Heart left ventricle (tissue), 13 donors: ENCODE measurements at regions not wholly inside any gene's neighbourhood (a gene's known extent, or its start where the extent isn't known, plus 50 kb on each side); places are given as distances from the start of the nearest gene placed in this dataset.

Experiments used
- CTCF ChIP-seq, 12 donors: fragments of 200-600 bp; sonication (generic) in 4 of 12; IDR thresholded peaks; one replicate each; pipeline versions ENCODE4 v1.5.0 to v1.8.0; 2018 to 2022; ENCODE audit warnings: antibody characterized with exemption in 12 of 12, mild to moderate bottlenecking in 5 of 12
- POLR2A ChIP-seq, 2 donors: fragments of 450-650 bp; IDR thresholded peaks; one replicate each; pipeline ENCODE4 v1.6.1; 2017; ENCODE audit warnings: antibody characterized with exemption in 2 of 2, mild to moderate bottlenecking in 2 of 2, moderate library complexity in 2 of 2
- donor health status: ischemic (EF 13 %, LVEDD 7.1; RV severe dilation, severe dysfunction).
- donor health status: DM: no; HTN: yes; CAD: no.
- donor health status: DM: no; HTN: no; CAD: no.
- donor health status: ischemic (EF 25% LVEDD 6.9; RV normal size, moderate dysfunction).
- donor health status: ischemic (EF 25% LVEDD 5.7; RV mildly dilated, moderate dysfunction).
- donor health status: ischemic (EF 35%, LVEDD 5.7; RV mildly dilated, moderate dysfunction).
- donor health status: nonischemic (EF 11% LVEDD 7.7; RV severe dilation, severe dysfunction).
- donor health status: DM: yes; HTN: yes; CAD: no.
- donor health status: PGD.
- donor health status: ischemic (EF 29% LVEDD 5.4; RV normal size, mild dysfunction).
- donor health status: nonischemic (EF 23%, LVEDD 6.1; RV moderate dilation, normal function).

- TF ChIP-seq POLR2A (IDR thresholded peaks at IDR 0.05) (no peak), CTCF (IDR thresholded peaks at IDR 0.05) (no peak)
Measured at GRCh38 chr15:87369269-87369668, 887.3 kb downstream of the NTRK3 start.
